ENCODE measurements at regions not wholly inside any gene's neighbourhood (a gene's known extent, or its start where the extent isn't known, plus 50 kb on each side); places are given as distances from the start of the nearest gene placed in this dataset.

DNA sequence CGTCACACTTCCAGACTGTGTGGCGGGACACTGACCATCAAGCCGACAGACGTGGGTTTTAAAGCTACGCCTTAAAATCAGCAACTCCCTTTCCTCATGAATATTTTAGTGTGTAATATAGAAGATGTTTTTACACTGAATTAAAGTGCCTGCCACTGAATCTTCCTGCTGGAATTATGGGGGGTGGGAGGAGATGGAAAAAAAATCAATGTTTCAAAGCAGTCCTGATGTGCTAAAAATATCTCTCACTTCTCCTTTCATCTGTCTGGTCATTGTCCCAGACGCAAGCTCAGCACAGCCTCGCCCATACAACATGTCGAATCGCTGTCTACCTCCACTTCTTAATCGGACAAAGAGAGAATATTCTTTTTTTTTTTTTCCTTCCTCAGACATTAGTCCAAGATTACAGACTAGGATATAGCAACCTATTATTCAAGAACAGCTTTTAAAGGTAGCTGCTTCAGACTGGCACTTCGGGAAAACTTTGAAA is 165.1 kb upstream of the KLF14 start:
- TF ChIP-seq, protein P1, sequence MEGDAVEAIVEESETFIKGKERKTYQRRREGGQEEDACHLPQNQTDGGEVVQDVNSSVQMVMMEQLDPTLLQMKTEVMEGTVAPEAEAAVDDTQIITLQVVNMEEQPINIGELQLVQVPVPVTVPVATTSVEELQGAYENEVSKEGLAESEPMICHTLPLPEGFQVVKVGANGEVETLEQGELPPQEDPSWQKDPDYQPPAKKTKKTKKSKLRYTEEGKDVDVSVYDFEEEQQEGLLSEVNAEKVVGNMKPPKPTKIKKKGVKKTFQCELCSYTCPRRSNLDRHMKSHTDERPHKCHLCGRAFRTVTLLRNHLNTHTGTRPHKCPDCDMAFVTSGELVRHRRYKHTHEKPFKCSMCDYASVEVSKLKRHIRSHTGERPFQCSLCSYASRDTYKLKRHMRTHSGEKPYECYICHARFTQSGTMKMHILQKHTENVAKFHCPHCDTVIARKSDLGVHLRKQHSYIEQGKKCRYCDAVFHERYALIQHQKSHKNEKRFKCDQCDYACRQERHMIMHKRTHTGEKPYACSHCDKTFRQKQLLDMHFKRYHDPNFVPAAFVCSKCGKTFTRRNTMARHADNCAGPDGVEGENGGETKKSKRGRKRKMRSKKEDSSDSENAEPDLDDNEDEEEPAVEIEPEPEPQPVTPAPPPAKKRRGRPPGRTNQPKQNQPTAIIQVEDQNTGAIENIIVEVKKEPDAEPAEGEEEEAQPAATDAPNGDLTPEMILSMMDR (IDR thresholded peaks at IDR 0.05; ENCODE audit: extremely low read depth, missing control alignments), result no peak
- DNase-seq (ENCODE audit: low spot score), result no peak

DNA sequence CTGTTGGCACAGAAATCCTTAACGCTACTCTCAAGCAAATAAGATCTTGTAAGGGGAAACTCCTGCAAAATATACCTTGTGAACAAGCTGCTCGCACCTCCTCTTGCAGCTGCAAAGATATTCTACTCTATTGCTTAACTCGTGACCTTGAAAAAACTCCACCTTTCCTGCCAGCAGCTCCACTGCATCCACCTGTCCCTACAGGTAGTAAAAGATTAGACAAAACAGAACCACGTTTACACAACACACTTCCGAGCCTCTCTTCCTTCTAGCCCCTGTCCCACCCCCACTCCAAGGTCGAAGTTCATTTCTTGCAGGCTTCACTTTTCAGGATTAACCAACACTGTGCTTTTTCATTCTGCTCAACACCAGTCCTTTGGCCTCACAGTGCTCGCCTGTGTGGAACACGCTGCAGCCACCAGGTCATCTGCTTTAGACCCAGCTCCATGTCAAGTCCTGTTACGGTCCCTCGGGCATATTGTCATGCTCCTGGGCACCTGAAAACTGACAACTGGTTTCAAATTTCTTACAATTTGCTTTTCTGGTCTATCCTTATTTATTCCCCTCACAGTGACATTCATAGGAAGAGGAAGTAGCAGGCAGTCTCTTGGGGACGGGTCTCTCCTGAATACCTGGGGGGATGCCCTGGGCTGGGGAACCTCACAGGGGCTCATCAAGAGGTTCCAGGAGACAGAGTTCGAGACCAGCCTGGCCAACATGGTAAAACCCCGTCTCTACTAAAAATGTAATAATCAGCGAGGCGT is 165.8 kb upstream of the KLF14 start:
- TF ChIP-seq, protein P1 (IDR thresholded peaks at IDR 0.05; ENCODE audit: extremely low read depth, missing control alignments), result no peak
- DNase-seq (ENCODE audit: low spot score), result no peak

DNA sequence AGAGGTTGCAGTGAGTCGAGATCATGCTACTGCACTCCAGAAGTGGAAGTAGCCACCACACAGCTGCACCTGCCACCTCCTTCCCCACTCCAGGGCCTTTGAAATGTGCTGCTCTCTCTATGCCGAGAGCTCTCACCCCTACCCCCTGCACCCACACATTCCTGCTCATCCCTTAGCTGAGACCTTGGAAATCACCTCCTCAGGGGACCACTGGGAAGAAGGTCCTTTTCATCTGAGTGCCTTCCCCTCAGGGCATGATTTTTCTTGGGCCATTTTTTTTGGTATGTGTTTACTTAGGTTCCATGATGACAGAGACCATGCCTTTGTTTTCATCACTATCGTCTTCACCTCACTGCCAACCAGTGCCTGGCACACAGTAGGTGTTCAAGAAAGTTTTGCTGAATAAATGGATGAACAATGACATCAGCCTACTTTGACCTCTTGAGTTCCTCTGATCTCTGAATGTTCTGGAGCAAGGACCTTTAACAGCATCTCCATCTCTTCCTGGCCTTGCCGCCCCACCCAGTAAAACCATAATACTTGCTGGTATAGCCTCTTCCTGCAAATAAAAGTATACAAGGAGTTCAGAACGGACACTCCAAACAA is 166.6 kb upstream of the KLF14 start:
- TF ChIP-seq, protein P1 (IDR thresholded peaks at IDR 0.05; ENCODE audit: extremely low read depth, missing control alignments), result no peak
- DNase-seq (ENCODE audit: low spot score), result no peak

DNA sequence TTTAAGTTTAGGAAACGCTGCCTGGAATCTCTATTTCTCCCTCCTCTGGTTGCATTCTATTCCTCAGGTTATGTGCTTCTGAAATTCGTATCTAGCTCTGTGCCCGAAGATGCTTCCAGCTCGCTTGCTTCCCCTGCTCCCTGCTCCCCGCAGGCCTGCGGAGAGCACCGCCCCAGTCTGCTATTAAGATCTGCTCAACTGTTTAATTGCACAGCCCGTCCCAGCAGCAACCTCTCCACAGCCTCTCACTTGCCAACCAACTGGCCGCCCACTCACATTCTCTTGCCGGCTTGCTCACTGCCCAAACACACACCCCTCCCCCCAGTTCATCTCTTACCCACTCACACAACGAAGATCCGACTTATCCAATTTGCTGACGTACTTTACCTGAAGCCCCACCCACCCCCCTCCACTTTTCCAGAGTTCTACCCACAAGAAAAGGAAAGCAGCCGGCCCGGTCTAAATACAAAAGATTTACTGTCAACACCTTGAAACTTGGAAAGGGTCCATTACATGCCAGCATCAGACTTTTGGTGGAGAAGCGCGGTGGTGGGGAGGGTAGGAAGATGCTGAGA is 167.3 kb upstream of the KLF14 start:
- no peak for DNase-seq (ENCODE audit: low spot score)
- TF ChIP-seq, protein P1 (IDR thresholded peaks at IDR 0.05; ENCODE audit: extremely low read depth, missing control alignments), result no peak

DNA sequence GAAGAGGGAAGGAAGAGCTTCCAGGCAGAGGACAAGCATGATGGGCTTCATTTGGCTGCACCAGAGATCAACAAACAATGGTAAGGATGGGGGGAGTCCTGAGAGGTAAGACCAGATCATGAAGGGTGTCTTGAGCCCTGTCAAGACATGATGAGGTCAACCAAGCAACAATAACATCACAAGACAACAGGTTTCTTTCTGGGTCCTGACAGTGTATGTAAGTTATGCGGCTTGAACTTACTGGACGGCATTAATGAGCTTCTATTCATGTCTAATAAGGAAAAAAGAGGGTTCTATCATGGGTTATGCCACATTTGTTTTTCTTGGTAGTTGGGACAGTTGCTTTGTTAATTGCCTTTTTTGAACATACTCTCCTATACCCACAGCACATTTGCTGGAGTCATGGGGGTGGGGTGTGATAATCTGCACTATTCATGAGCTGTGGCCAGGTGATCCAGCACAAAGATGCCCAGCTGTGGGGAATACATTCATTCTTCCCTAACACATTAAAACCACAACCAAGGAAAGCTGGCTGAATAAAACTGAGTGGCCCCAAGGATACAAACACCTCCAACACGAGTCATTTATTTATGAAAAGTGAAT is 168.8 kb upstream of the KLF14 start:
- DNase-seq (ENCODE audit: low spot score), result no peak
- TF ChIP-seq, protein P1 (IDR thresholded peaks at IDR 0.05; ENCODE audit: extremely low read depth, missing control alignments), result no peak

DNA sequence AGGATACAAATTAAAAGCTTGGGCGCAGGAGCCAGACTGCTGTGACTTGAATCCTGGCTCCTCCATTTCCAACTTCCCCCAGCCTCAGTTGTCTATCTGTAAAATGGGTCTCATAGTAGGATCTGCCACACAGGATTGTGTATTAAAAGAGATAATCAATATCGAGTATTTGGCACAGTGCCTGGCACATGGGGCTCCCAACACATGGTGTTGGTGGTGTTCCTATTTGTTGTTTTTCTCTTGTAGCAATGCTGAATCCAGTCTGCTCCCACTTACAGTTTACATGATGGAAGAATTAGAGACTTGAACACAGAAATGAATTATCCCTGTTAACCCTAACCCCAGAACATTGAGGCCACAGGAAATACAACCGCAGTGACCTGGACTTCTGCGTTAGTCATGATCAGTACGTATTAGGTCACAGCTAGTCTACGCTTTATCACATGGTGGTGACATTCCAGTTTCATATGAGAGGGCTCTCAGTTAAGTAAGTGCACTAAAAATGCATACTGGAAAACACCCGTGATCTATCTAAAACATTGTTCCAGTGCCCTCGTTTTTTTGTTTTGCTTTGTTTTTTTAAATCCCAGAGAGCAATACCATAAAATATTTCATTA is 169.5 kb upstream of the KLF14 start:
- TF ChIP-seq, protein P1 (IDR thresholded peaks at IDR 0.05; ENCODE audit: extremely low read depth, missing control alignments), result no peak
- DNase-seq (ENCODE audit: low spot score), result no peak

Measured in GM20000 (cell line).